HEK293 (cell line): ENCODE measurements at regions not wholly inside any gene's neighbourhood (a gene's known extent, or its start where the extent isn't known, plus 50 kb on each side); places are given as distances from the start of the nearest gene placed in this dataset.

ENCODE experiments used
- CTCF ChIA-PET: fragments of 350-600 bp; formaldehyde crosslinking; extraction: SDS; loops from one replicate; lab custom pipeline; 2021; ENCODE audit warnings: antibody characterized with exemption; lab: Yijun Ruan, JAX
- POLR2A ChIA-PET: fragments of 300-600 bp; formaldehyde crosslinking; extraction: SDS; loops from one replicate; lab custom pipeline; 2020; ENCODE audit warnings: antibody characterized with exemption, inconsistent platforms; lab: Yijun Ruan, JAX
- H3K27ac ChIP-seq: fragments of 200-500 bp; sonication (Bioruptor generic); 2 replicates; pipeline ENCODE4 v1.5.1; 2014; ENCODE audit warnings: low read depth, low read length, control low read depth, inconsistent platforms; ENCODE audit errors: extremely low read depth
- H3K36me3 ChIP-seq, 2 experiments: fragments of 200-500 bp in 1 of 2; sonication (Bioruptor generic) in 1 of 2; 1 replicate in 1 of 2; 2 replicates in 1 of 2; pipeline ENCODE4 v1.5.1; 2014 to 2017; ENCODE audit warnings: inconsistent platforms in 2 of 2, low read length in 2 of 2; ENCODE audit not compliant: control insufficient read depth in 2 of 2, insufficient read depth in 1 of 2
- H3K4me1 ChIP-seq: fragments of 200-500 bp; sonication (Bioruptor generic); 2 replicates; pipeline ENCODE4 v1.5.1; 2014; ENCODE audit warnings: mild to moderate bottlenecking, low read length, inconsistent platforms; ENCODE audit not compliant: control insufficient read depth, insufficient read depth
- H3K4me3 ChIP-seq: 2 replicates; pipeline ENCODE4 v1.5.1; 2011; ENCODE audit warnings: low read depth, mild to moderate bottlenecking, control low read depth, low read length, moderate library complexity
- H3K9me3 ChIP-seq: fragments of 200-500 bp; sonication (Bioruptor generic); 2 replicates; pipeline ENCODE4 v1.5.1; 2014; ENCODE audit warnings: low read depth, low read length, inconsistent platforms; ENCODE audit not compliant: control insufficient read depth, insufficient read depth
- IKZF3 ChIP-seq: fragments of 450-650 bp; IDR thresholded peaks from 2 replicates; pipeline ENCODE4 v1.5.0; 2018; ENCODE audit warnings: missing biosample characterization, mild to moderate bottlenecking, missing genetic modification characterization, moderate library complexity
- SALL2 ChIP-seq: fragments of 450-650 bp; formaldehyde crosslinking; IDR thresholded peaks from 2 replicates; pipeline ENCODE4 v1.5.0; 2017; ENCODE audit warnings: missing biosample characterization, mild to moderate bottlenecking, missing genetic modification characterization, borderline replicate concordance
- ZBTB20 ChIP-seq: fragments of 450-650 bp; formaldehyde crosslinking; IDR thresholded peaks from 2 replicates; pipeline ENCODE4 v1.5.1; 2016; ENCODE audit warnings: missing biosample characterization, missing genetic modification characterization
- ZNF148 ChIP-seq: fragments of 450-650 bp; formaldehyde crosslinking; IDR thresholded peaks from 2 replicates; pipeline ENCODE4 v1.5.0; 2017; ENCODE audit warnings: missing biosample characterization, missing genetic modification characterization, borderline replicate concordance
- ZNF2 ChIP-seq: fragments of 450-650 bp; formaldehyde crosslinking; IDR thresholded peaks from 2 replicates; pipeline ENCODE4 v1.5.1; 2016; ENCODE audit warnings: missing biosample characterization, missing genetic modification characterization
- ZNF202 ChIP-seq: fragments of 450-650 bp; formaldehyde crosslinking; IDR thresholded peaks from 2 replicates; pipeline ENCODE4 v1.5.1; 2016; ENCODE audit warnings: missing biosample characterization, missing genetic modification characterization, borderline replicate concordance
- ZNF239 ChIP-seq: fragments of 450-650 bp; formaldehyde crosslinking; IDR thresholded peaks from 2 replicates; pipeline ENCODE4 v1.5.1; 2016; ENCODE audit warnings: missing biosample characterization, missing genetic modification characterization
- ZNF416 ChIP-seq: fragments of 450-650 bp; formaldehyde crosslinking; IDR thresholded peaks from 2 replicates; pipeline ENCODE4 v1.5.1; 2016; ENCODE audit warnings: missing biosample characterization, missing genetic modification characterization
- ZNF518A ChIP-seq: fragments of 450-650 bp; formaldehyde crosslinking; conservative IDR thresholded peaks from 2 replicates; pipeline ENCODE4 v1.5.1; 2016; ENCODE audit warnings: low read depth, missing biosample characterization, missing genetic modification characterization
- ZNF560 ChIP-seq: fragments of 450-650 bp; formaldehyde crosslinking; IDR thresholded peaks from 2 replicates; pipeline ENCODE4 v1.5.1; 2017; ENCODE audit warnings: missing biosample characterization, missing genetic modification characterization, borderline replicate concordance
- ZNF596 ChIP-seq: fragments of 450-650 bp; IDR thresholded peaks from 2 replicates; pipeline ENCODE4 v1.5.0; 2018; ENCODE audit warnings: missing biosample characterization, mild to moderate bottlenecking, missing genetic modification characterization, moderate library complexity
- ZNF830 ChIP-seq: fragments of 450-650 bp; IDR thresholded peaks from 2 replicates; pipeline ENCODE4 v1.5.0; 2018; ENCODE audit warnings: missing biosample characterization, missing genetic modification characterization, low read depth, mild to moderate bottlenecking, moderate library complexity
- TF ChIP-seq, protein P1 (sequence below): IDR thresholded peaks from 2 replicates; pipeline ENCODE4 v1.6.1; 2011; ENCODE audit warnings: mild to moderate bottlenecking, low read depth, low read length, borderline replicate concordance

GRCh38 chr21:43352154-43352537 is 74.8 kb downstream of the SIK1 start:
- H3K27ac ChIP-seq = no peak overlapping the region
- no peaks in the 10 kb centered on the region for H3K36me3 ChIP-seq
- CTCF ChIA-PET = interaction anchor here (0.7 kb wide), 1 partner anchor 22 kb away, joined by 3 read pairs; no protein-coding TSS in a partner anchor
- H3K4me1 ChIP-seq = no peaks in the 10 kb centered on the region
- no peaks in the 10 kb centered on the region for H3K9me3 ChIP-seq
- POLR2A ChIA-PET = no interaction called here
- no peak for TF ChIP-seq ZNF596 (tag by site-specific recombination)
- no peak for TF ChIP-seq ZNF2
- TF ChIP-seq, protein P1, sequence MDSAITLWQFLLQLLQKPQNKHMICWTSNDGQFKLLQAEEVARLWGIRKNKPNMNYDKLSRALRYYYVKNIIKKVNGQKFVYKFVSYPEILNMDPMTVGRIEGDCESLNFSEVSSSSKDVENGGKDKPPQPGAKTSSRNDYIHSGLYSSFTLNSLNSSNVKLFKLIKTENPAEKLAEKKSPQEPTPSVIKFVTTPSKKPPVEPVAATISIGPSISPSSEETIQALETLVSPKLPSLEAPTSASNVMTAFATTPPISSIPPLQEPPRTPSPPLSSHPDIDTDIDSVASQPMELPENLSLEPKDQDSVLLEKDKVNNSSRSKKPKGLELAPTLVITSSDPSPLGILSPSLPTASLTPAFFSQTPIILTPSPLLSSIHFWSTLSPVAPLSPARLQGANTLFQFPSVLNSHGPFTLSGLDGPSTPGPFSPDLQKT = no peak
- no peak for TF ChIP-seq ZNF830 (tag by site-specific recombination)
- no peak for TF ChIP-seq ZNF518A
- TF ChIP-seq IKZF3 (tag by site-specific recombination) = no peak
- TF ChIP-seq ZNF560 (tag by site-specific recombination) = no peak
- TF ChIP-seq ZBTB20 (tag by site-specific recombination) = no peak
- TF ChIP-seq SALL2 (tag by site-specific recombination) = no peak
- TF ChIP-seq ZNF148 = no peak
- TF ChIP-seq ZNF416 = no peak
- TF ChIP-seq ZNF239 (tag by site-specific recombination) = no peak
- H3K4me3 ChIP-seq = no peak overlapping the region

DNA sequence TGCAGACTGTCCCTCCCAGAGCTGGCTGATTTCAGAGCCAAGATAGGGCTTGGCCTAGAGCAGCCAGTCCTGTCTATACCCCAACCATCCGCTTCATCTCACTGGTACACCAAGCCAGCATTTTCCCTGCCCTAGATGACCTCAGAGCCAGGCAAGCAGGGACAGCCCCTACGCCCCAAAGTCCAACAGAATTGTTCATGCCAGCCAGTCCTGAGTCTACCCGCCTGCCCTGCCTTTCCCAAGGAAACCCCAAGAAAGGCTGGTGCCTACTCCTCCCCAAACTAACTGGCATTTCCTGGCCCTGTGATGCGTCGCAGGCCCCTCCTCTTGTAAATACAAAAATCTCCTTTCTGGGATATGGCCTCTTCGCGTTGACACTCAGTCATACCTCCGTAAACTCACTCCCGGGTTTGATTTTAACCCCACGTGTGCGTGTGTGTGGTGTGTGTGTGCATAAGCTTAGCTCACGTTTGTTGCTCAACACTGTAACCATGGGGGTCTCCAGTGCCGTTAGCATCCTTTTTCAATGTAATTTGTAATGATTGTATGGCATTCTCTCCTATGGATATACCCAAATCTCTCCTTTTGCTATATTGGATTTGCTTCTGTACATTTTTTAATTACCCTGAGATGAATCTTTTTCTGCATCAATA is 75.3 kb downstream of the SIK1 start:
- no peak overlapping the region for H3K4me3 ChIP-seq
- ChIA-PET POLR2A (no interaction called here), CTCF (interaction anchor here (0.6 to 0.7 kb wide), 2 partner anchors 11 to 22 kb away, joined by 3 read pairs; no protein-coding TSS in a partner anchor)
- no peak for TF ChIP-seq ZNF202 (tag by site-specific recombination)
- H3K36me3 ChIP-seq = no peaks in the 10 kb centered on the region
- H3K27ac ChIP-seq = no peak overlapping the region
- no peaks in the 10 kb centered on the region for H3K9me3 ChIP-seq
- H3K4me1 ChIP-seq = no peaks in the 10 kb centered on the region
